SK-N-SH (cell line): ENCODE measurements at regions not wholly inside any gene's neighbourhood (a gene's known extent, or its start where the extent isn't known, plus 50 kb on each side); places are given as distances from the start of the nearest gene placed in this dataset.

Source experiments
- CTCF ChIA-PET: fragments of 300-600, 350-600 bp; formaldehyde crosslinking; extraction: SDS; loops from one replicate; lab custom pipeline; 2021; lab: Yijun Ruan, JAX
- POLR2A ChIA-PET: fragments of 350-600 bp; sonication (Branson Sonifier 250); formaldehyde crosslinking; extraction: SDS; loops from one replicate; lab custom pipeline; 2020; ENCODE audit warnings: antibody characterized with exemption, inconsistent platforms; lab: Yijun Ruan, JAX
- DNase-seq: peaks from one replicate; pipeline ENCODE4 v3.0.0; 2012
- H2AFZ ChIP-seq: fragments of 200-600 bp; sonication (generic); 2 replicates; pipeline ENCODE4 v1.8.1; 2016; ENCODE audit warnings: antibody characterized with exemption, mild to moderate bottlenecking, low read depth
- H3F3A ChIP-seq: fragments of 200-600 bp; sonication (generic); replicated peaks from 2 replicates; pipeline ENCODE3; 2016; ENCODE audit warnings: antibody characterized with exemption, mild to moderate bottlenecking; ENCODE audit not compliant: insufficient read depth
- H3K27ac ChIP-seq, 2 experiments: fragments of 200-500 bp in 1 of 2; fragments of 200-600 bp in 1 of 2; sonication (Bioruptor generic) in 1 of 2; sonication (generic), shearing (Covaris generic) in 1 of 2; 2 replicates each; pipeline versions ENCODE4 v1.5.1 to v1.6.1; 2014 to 2016; ENCODE audit warnings: low read depth in 2 of 2, inconsistent platforms in 1 of 2, low read length in 1 of 2, mild to moderate bottlenecking in 1 of 2, mixed read lengths in 1 of 2
- H3K27me3 ChIP-seq: fragments of 200-600 bp; sonication (generic), shearing (Covaris generic); 2 replicates; pipeline ENCODE4 v1.6.1; 2016; ENCODE audit warnings: mixed run types; ENCODE audit not compliant: insufficient read depth
- H3K36me3 ChIP-seq, 2 experiments: fragments of 200-500 bp in 1 of 2; fragments of 200-600 bp in 1 of 2; sonication (Bioruptor generic) in 1 of 2; sonication (generic) in 1 of 2; replicated peaks in 1 of 2; 2 replicates each; pipeline versions ENCODE3 to v1.5.1; 2014 to 2016; ENCODE audit warnings: low read length in 1 of 2, mild to moderate bottlenecking in 1 of 2; ENCODE audit not compliant: insufficient read depth in 2 of 2, control insufficient read depth in 1 of 2
- H3K4me1 ChIP-seq, 2 experiments: fragments of 200-500 bp in 1 of 2; fragments of 200-600 bp in 1 of 2; sonication (Bioruptor generic) in 1 of 2; sonication (generic), shearing (Covaris generic) in 1 of 2; 2 replicates each; pipeline versions ENCODE4 v1.5.1 to v1.6.1; 2014 to 2016; ENCODE audit warnings: low read depth in 1 of 2, low read length in 1 of 2, mixed run types in 1 of 2; ENCODE audit not compliant: insufficient read depth in 2 of 2, control insufficient read depth in 1 of 2
- H3K4me2 ChIP-seq: fragments of 200-600 bp; sonication (generic), shearing (Covaris generic); 2 replicates; pipeline ENCODE4 v1.6.1; 2017; ENCODE audit warnings: mixed run types
- H3K4me3 ChIP-seq, 2 experiments: fragments of 200-500 bp in 1 of 2; fragments of 200-600 bp in 1 of 2; sonication (Bioruptor generic) in 1 of 2; sonication (generic), shearing (Covaris generic) in 1 of 2; 2 replicates each; pipeline versions ENCODE4 v1.5.1 to v1.8.1; 2014 to 2016; ENCODE audit warnings: low read depth in 2 of 2, inconsistent platforms in 1 of 2, low read length in 1 of 2, mild to moderate bottlenecking in 1 of 2, mixed read lengths in 1 of 2, moderate library complexity in 1 of 2
- H3K79me2 ChIP-seq: fragments of 200-600 bp; sonication (generic); 2 replicates; pipeline ENCODE4 v1.8.1; 2017; ENCODE audit warnings: mild to moderate bottlenecking; ENCODE audit not compliant: insufficient read depth
- H3K9ac ChIP-seq: fragments of 200-600 bp; sonication (generic); 2 replicates; pipeline ENCODE4 v1.6.1; 2017; ENCODE audit warnings: mixed run types
- H3K9me2 ChIP-seq: fragments of 200-600 bp; sonication (generic); 2 replicates; pipeline ENCODE4 v1.6.1; 2017; ENCODE audit warnings: mixed run types
- H3K9me3 ChIP-seq: fragments of 200-600 bp; sonication (generic); 2 replicates; pipeline ENCODE4 v1.6.1; 2017; ENCODE audit warnings: mixed run types, mild to moderate bottlenecking, moderate library complexity
- H4K20me1 ChIP-seq: fragments of 200-600 bp; sonication (generic); 2 replicates; pipeline ENCODE4 v1.6.1; 2017; ENCODE audit warnings: mild to moderate bottlenecking, mixed run types; ENCODE audit not compliant: insufficient read depth
- CHD2 ChIP-seq: fragments of 150-350 bp; IDR thresholded peaks from 2 replicates; pipeline ENCODE4 v1.6.1; 2018; ENCODE audit warnings: low read length; ENCODE audit not compliant: partially characterized antibody
- EZH2phosphoT487 ChIP-seq: fragments of 200-600 bp; sonication (generic); IDR thresholded peaks from 2 replicates; pipeline ENCODE4 v1.6.1; 2017; ENCODE audit warnings: low read depth, mixed run types, mild to moderate bottlenecking, antibody characterized with exemption, moderate library complexity, borderline replicate concordance
- FOSL2 ChIP-seq: IDR thresholded peaks from 2 replicates; pipeline ENCODE4 v1.4.0; 2012; ENCODE audit warnings: low read depth, mild to moderate bottlenecking, moderate library complexity, borderline replicate concordance
- FOXJ3 ChIP-seq: sonication (generic); formaldehyde crosslinking; IDR thresholded peaks from 2 replicates; pipeline ENCODE4 v1.5.1; 2020; ENCODE audit warnings: mild to moderate bottlenecking, missing genetic modification reagents
- FOXM1 ChIP-seq: IDR thresholded peaks from 2 replicates; pipeline ENCODE4 v1.4.0; 2012; ENCODE audit warnings: low read depth, mild to moderate bottlenecking
- GABPA ChIP-seq: IDR thresholded peaks from 2 replicates; pipeline ENCODE4 v1.4.0; 2012; ENCODE audit warnings: low read depth, mild to moderate bottlenecking
- GATA2 ChIP-seq: sonication (generic); formaldehyde crosslinking; IDR thresholded peaks from 2 replicates; pipeline ENCODE4 v1.5.0; 2020; ENCODE audit warnings: mild to moderate bottlenecking, missing genetic modification reagents
- MEF2A ChIP-seq: IDR thresholded peaks from 2 replicates; pipeline ENCODE4 v1.4.0; 2012; ENCODE audit warnings: low read depth, borderline replicate concordance
- NFIC ChIP-seq: IDR thresholded peaks from 2 replicates; pipeline ENCODE4 v1.4.0; 2012; ENCODE audit warnings: borderline replicate concordance
- NRF1 ChIP-seq: IDR thresholded peaks from 2 replicates; pipeline ENCODE4 v1.6.1; 2012; ENCODE audit warnings: low read depth, mild to moderate bottlenecking, low read length
- RFX5 ChIP-seq: IDR thresholded peaks from 2 replicates; pipeline ENCODE4 v1.6.1; 2012; ENCODE audit warnings: mild to moderate bottlenecking, improper control_type of control experiment, low read length
- SIN3A ChIP-seq: IDR thresholded peaks from 2 replicates; pipeline ENCODE4 v1.6.1; 2012; ENCODE audit warnings: low read depth, mild to moderate bottlenecking, low read length, moderate library complexity, borderline replicate concordance
- SMC3 ChIP-seq: IDR thresholded peaks from 2 replicates; pipeline ENCODE4 v1.6.1; 2012; ENCODE audit warnings: low read depth, low read length, improper control_type of control experiment
- TAF1 ChIP-seq: IDR thresholded peaks from 2 replicates; pipeline ENCODE4 v1.6.1; 2012; ENCODE audit warnings: low read depth, mild to moderate bottlenecking, low read length, moderate library complexity, borderline replicate concordance
- TCF12 ChIP-seq: IDR thresholded peaks from 2 replicates; pipeline ENCODE4 v1.4.0; 2012
- WGBS: methylation state at CpG from one replicate; pipeline ENCODE4 v1.1.6; 2017; ENCODE audit warnings: low lambda C conversion rate; 5-methylcytosine and 5-hydroxymethylcytosine counted together
- TF ChIP-seq, protein P1 (sequence below): IDR thresholded peaks from 2 replicates; pipeline ENCODE4 v1.4.0; 2012; ENCODE audit warnings: low read depth
- TF ChIP-seq, protein P2 (sequence below): fragments of 150-350 bp; IDR thresholded peaks from 2 replicates; pipeline ENCODE4 v1.6.1; 2016; ENCODE audit warnings: mild to moderate bottlenecking, low read depth, low read length
- TF ChIP-seq, protein P3 (sequence below): fragments of 200-600 bp; sonication (generic); IDR thresholded peaks from 2 replicates; pipeline ENCODE4 v1.6.1; 2017; ENCODE audit warnings: antibody characterized with exemption, mild to moderate bottlenecking, moderate library complexity

DNA sequence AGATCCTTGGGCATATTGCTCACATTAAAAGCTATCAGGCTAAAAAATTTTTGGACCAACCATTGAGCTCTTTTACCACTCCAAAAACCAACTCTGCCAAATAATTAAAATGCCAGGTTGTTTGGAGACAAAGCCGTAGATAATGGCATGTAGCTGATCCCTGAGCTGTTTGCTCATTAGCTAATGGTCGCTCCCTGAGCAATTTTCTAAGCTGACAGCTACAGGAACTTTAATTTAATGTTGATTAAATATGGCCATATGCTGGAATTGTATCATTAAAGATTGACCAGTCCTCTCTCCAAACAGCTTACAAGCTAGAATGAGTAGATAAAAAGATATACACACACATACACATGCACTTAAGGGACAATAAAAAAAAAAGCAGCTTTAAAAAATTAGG is 216.2 kb upstream of the ARHGAP20 start:
- no peaks in the 10 kb centered on the region for H3K9me3 ChIP-seq
- no peaks in the 10 kb centered on the region for H3K4me1 ChIP-seq
- H4K20me1 ChIP-seq, result no peaks in the 10 kb centered on the region
- H3K9me2 ChIP-seq, result no peaks in the 10 kb centered on the region
- H3F3A ChIP-seq, result no peaks in the 10 kb centered on the region
- ChIA-PET POLR2A (no interaction called here), CTCF (interaction anchor here (0.9 kb wide), 1 partner anchor 29 kb away, joined by 3 read pairs; no protein-coding TSS in a partner anchor)
- no peak overlapping the region for H3K27ac ChIP-seq
- TF ChIP-seq, protein P1, sequence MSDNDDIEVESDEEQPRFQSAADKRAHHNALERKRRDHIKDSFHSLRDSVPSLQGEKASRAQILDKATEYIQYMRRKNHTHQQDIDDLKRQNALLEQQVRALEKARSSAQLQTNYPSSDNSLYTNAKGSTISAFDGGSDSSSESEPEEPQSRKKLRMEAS, result no peak
- no peak for TF ChIP-seq EZH2phosphoT487
- no peak for TF ChIP-seq NRF1
- TF ChIP-seq SMC3, result no peak
- no peak for TF ChIP-seq GATA2 (CRISPR knock-in tag)
- no peak for TF ChIP-seq FOXJ3 (CRISPR knock-in tag)
- TF ChIP-seq CHD2, result no peak
- TF ChIP-seq RFX5, result no peak
- TF ChIP-seq NFIC, result no peak
- TF ChIP-seq SIN3A, result no peak
- TF ChIP-seq, protein P2, sequence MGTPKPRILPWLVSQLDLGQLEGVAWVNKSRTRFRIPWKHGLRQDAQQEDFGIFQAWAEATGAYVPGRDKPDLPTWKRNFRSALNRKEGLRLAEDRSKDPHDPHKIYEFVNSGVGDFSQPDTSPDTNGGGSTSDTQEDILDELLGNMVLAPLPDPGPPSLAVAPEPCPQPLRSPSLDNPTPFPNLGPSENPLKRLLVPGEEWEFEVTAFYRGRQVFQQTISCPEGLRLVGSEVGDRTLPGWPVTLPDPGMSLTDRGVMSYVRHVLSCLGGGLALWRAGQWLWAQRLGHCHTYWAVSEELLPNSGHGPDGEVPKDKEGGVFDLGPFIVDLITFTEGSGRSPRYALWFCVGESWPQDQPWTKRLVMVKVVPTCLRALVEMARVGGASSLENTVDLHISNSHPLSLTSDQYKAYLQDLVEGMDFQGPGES, result no peak
- no peak for TF ChIP-seq FOXM1
- no peak for TF ChIP-seq TCF12
- TF ChIP-seq FOSL2, result no peak
- TF ChIP-seq, protein P3, sequence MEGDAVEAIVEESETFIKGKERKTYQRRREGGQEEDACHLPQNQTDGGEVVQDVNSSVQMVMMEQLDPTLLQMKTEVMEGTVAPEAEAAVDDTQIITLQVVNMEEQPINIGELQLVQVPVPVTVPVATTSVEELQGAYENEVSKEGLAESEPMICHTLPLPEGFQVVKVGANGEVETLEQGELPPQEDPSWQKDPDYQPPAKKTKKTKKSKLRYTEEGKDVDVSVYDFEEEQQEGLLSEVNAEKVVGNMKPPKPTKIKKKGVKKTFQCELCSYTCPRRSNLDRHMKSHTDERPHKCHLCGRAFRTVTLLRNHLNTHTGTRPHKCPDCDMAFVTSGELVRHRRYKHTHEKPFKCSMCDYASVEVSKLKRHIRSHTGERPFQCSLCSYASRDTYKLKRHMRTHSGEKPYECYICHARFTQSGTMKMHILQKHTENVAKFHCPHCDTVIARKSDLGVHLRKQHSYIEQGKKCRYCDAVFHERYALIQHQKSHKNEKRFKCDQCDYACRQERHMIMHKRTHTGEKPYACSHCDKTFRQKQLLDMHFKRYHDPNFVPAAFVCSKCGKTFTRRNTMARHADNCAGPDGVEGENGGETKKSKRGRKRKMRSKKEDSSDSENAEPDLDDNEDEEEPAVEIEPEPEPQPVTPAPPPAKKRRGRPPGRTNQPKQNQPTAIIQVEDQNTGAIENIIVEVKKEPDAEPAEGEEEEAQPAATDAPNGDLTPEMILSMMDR, result no peak
- TF ChIP-seq GABPA, result no peak
- no peak for TF ChIP-seq MEF2A
- no peak for TF ChIP-seq TAF1
- no peak for DNase-seq
- H3K36me3 ChIP-seq, result no peaks in the 10 kb centered on the region
- no peak overlapping the region for H2AFZ ChIP-seq
- no peak overlapping the region for H3K4me3 ChIP-seq
- WGBS, result 79% methylated on average over 2 of the region's 2 CpGs
- no peaks in the 10 kb centered on the region for H3K27me3 ChIP-seq
- no peak overlapping the region for H3K9ac ChIP-seq
- no peak overlapping the region for H3K4me2 ChIP-seq
- no peaks in the 10 kb centered on the region for H3K79me2 ChIP-seq
